KG1 (cell line): ENCODE measurements at regions not wholly inside any gene's neighbourhood (a gene's known extent, or its start where the extent isn't known, plus 50 kb on each side); places are given as distances from the start of the nearest gene placed in this dataset.
"Not testable (repeated sequence)": the region's sequence is repeated elsewhere in the genome, so short reads cannot be mapped to it uniquely, and the experiment has no call there.

Experiments used
- DNase-seq: peaks from one replicate; lab custom pipeline; 2025; lab: John Stamatoyannopoulos, UW

- no peak for DNase-seq
Measured at GRCh38 chr3:171915275-171915674, 72.1 kb downstream of the TMEM212 start.

DNA sequence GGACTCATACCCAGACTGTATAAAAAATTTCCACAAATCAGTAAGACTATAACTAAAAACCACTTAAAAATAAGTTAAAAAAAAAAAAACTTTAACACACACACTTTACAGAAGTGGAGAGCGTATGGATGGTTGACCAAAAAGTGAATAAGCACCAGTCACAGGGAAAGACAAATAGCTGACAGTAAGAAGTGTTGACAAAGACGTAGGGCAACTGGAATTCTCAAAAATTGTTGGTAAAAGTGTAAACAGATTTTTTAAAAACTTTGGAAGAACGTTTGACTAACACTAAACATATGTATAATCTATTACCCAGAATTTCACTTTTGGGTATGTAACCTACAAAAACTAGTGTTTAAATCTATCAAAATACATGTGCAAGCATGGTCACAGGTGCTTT is 73.7 kb downstream of the TMEM212 start:
- DNase-seq = no peak

DNA sequence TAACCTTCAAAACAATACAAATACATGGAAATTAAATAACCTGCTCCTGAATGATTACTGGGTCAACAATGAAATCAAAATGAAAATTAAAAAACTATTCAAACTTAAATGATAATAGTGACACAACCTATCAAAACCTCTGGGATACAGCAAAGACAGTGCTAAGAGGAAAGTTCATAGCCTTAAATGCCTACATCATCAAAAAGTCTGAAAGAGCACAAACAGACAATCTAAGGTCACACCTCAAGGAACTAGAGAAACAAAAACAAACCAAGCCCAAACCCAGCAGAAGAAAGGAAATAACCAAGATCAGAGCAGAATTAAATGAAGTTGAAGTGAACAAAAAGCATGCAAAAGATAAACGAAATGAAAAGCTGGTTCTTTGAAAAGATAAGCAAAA is 79.5 kb downstream of the TMEM212 start:
- DNase-seq = not testable (repeated sequence)

GRCh38 chr3:171923668-171924067 is 80.5 kb downstream of the TMEM212 start:
- not testable (repeated sequence) for DNase-seq

GRCh38 chr3:171924864-171925263 is 81.7 kb downstream of the TMEM212 start:
- DNase-seq = not testable (repeated sequence)

- no peak for DNase-seq
Measured at GRCh38 chr3:171932153-171932611, 89.0 kb downstream of the TMEM212 start.

GRCh38 chr3:171933441-171933840 is 90.3 kb downstream of the TMEM212 start:
- DNase-seq = no peak

GRCh38 chr3:171935261-171936123 is 92.3 kb downstream of the TMEM212 start:
- DNase-seq = no peak

DNA sequence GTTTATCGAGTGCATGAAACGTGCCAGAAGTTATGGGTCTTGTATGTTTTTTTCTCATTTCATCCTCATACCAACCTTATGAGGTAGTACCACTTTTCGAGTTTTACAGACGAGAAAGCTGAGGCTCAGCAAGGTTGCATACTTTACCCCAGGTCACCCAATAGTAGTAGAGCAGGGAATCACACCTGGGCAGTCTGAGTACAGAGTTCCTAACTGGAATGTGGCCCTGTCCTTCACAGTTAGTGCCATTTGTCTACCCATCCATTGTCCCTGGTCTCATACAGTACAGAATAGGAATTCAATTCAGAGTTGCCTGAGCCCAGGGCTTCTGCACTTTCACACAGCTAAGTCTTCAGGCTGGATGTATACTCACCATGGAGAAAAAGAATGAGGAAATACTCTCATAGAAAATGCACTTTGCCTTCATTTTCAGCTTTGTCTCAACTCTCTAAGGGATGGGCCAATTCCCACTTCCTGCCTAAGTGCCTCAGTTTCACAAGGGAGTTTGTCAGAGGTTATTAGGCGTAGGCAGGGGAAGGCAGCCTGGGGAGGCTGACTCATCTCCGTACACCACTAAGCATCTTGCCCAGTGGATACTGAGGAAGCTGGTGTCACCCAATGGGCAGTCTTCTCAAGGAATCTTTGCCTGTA is 93.2 kb downstream of the TMEM212 start:
- DNase-seq = no peak

DNA sequence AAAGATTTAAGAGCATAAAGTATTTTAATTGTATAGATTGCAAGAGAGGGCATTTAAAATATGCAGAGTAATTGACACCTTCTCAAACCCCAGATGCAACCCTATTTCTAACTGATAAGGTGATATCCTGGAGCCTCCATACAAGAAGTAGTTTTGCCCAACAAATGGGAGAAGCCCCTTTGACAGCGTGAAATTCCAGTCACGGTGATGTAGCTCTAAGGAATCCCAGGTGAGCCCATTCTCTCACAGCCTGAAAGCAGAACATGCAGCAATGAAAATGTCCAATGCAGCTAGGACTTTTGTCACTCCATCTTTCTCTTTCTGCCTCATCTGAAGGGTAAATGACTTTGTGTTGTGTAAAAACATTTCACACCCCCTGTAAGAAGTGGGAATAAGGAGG is 96.4 kb downstream of the TMEM212 start:
- DNase-seq = no peak

GRCh38 chr3:171940151-171940649 is 97.1 kb downstream of the TMEM212 start:
- no peak for DNase-seq

- DNase-seq = no peak
Measured at GRCh38 chr3:171943262-171944117, 95.9 kb upstream of the FNDC3B start.

DNA sequence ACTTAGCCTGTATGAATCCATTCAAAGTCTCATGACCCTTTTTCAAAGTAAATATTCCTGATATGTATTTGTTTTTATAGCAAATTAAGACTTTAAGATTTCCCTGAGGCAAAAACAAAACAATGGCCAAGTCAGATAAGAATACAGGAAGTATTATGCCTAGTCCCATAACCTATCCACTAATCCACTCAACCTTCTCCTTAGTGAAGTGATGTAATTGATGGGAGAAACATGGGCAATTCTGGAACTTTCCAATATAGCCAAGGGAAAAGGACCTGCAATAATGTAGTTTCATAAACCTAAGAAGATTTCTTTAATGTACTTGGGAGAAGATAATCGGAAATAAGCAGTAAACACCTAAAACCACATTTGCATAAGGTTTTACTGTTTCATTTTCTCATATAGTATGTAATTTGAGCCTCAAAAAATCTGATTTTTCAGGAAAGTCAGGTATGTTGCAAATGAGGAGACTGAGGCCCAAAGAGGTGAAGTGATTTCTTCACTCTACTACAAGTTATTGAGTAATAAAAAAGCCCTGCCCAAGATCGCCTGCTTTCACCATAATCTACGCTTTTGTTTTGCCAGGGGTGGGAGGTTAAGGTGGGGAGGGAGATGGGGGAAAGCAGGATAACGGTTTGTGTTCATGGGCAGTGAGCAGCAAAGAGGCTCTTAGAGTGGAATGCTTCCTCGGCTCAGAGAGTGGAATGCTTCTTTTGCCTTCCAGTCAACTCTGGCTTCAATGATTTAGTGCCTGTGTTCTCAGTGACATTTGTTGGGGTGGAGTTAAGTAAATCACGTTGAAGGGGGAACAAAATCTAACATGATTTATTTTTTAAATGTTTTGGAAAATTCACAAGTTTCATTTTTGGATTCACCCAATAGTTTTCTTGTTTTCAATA is 95.0 kb upstream of the FNDC3B start:
- DNase-seq = no peak

DNA sequence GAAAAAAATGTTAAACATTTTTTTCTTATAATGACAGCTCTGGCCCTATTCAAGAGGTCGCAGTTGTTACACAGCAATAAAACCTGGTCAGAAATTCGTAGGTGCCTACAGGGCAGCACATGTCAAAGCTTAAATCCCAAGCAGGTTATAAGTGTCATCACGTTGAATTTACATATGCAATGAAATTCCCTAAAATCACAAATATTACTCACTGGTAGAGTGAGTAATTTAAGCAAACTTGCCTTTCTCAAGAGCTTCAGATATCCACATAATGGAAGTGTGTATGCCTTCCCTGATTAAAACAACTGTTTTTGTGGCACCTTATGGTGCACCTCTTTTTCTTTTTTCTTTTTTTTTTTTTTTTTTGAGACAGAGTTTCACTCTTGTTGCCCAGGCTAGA is 90.7 kb upstream of the FNDC3B start:
- DNase-seq = no peak

GRCh38 chr3:171949554-171949953 is 89.8 kb upstream of the FNDC3B start:
- no peak for DNase-seq

DNA sequence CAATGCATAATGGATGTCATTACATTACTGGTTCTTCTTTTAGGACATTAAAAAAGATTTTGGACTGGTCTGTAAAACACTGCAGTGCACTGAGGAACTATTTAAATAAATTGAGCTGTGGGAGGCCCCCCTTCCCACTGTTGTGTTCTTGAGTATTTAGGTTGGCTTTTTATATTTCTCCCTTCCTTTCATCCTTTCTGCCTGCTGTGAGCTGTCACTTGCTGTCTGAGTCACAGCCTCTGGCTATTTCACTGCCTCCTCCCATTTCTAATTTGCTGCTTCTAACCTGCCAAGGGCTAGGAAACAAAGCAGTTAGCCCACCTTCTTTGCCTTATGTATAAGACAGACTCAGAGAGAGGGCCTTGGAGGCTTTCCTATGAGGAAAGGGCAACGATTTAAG is 89.0 kb upstream of the FNDC3B start:
- DNase-seq = no peak

GRCh38 chr3:171951597-171951996 is 87.8 kb upstream of the FNDC3B start:
- DNase-seq = no peak

- no peak for DNase-seq
Measured at GRCh38 chr3:171953301-171954022, 85.9 kb upstream of the FNDC3B start.

DNA sequence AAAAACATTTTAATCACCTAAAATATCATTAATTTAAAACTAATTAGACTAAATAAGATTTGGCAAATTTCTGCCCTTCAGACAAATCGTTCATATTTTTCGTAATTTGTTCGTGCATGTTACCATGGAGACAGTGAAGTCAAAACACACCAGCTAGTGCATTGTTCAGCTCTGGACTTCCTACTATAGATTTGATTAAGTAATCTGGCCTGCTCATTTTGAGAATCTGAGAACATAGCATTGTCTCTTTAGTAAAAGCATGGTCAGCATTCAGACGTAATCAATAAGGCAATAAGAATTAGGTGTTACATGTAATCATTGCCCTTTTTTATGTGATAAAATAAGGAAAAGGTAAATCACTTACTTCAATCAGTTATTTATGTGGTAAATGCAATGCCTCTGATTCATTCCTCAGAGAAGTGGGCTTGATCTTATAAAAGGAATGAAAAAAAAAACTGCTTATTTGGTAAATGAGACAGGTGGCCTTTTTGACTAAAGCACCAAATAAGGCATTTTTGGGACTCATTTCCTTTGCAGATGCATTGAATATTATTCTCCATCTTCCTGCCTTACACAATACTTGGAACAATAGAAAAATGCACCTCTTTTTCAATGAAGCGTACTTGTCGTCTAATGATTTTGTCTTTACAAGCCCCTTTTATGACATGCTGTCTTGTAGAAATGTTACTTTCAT is 84.5 kb upstream of the FNDC3B start:
- DNase-seq = no peak

DNA sequence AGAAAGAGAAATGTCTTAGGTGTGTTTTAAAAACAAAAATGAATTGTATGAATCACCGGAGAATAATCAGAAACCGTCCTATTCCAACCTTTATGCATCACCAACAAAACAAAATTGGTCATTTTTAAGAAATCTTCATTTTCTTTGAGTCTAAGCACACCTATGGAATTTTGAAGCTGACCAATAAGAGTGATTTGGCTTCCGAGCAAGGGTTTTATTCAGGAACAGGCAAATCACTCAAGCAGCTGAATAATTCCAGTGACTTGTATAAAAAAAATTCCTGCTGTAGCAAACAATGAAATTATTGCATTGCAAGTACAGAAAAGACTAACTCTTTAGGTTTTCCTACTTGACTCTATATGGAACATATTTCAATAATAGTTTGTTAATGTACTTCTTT is 83.8 kb upstream of the FNDC3B start:
- DNase-seq = no peak
